Naive B cell (primary cell): ENCODE measurements at regions not wholly inside any gene's neighbourhood (a gene's known extent, or its start where the extent isn't known, plus 50 kb on each side); places are given as distances from the start of the nearest gene placed in this dataset.

ENCODE experiments used
- ATAC-seq, 2 donors: fragments of 150-1000 bp; cut with Tn5 transposase; 2 replicates each; pipeline ENCODE4 v1.10.0; 2021; ENCODE audit warnings: low read depth in 2 of 2, mild to moderate bottlenecking in 2 of 2, moderate library complexity in 2 of 2
- DNase-seq: peaks from one replicate; pipeline ENCODE4 v3.0.0; 2022
- H3K27ac Mint-ChIP-seq, 6 donors: one replicate each; pipeline ENCODE4 v1.8.0; 2020 to 2022; ENCODE audit warnings: mild to moderate bottlenecking in 6 of 6, mixed read lengths in 6 of 6, moderate library complexity in 5 of 6, inconsistent platforms in 2 of 6
- H3K27me3 Mint-ChIP-seq, 3 donors: one replicate each; pipeline ENCODE4 v1.8.0; 2021 to 2022; ENCODE audit warnings: mixed read lengths in 3 of 3, mild to moderate bottlenecking in 1 of 3
- H3K36me3 Mint-ChIP-seq, 2 donors: one replicate each; pipeline ENCODE4 v1.8.0; 2020 to 2022; ENCODE audit warnings: mixed read lengths in 2 of 2, inconsistent platforms in 1 of 2, mild to moderate bottlenecking in 1 of 2
- H3K4me1 Mint-ChIP-seq, 3 donors: one replicate each; pipeline ENCODE4 v1.8.0; 2020 to 2022; ENCODE audit warnings: mixed read lengths in 3 of 3, inconsistent platforms in 1 of 3, mild to moderate bottlenecking in 1 of 3, moderate library complexity in 1 of 3
- H3K4me3 Mint-ChIP-seq, 8 donors: one replicate each; pipeline ENCODE4 v1.8.0; 2020 to 2022; ENCODE audit warnings: mild to moderate bottlenecking in 8 of 8, mixed read lengths in 8 of 8, moderate library complexity in 8 of 8, inconsistent platforms in 2 of 8
- H3K9me3 Mint-ChIP-seq, 7 donors: one replicate each; pipeline ENCODE4 v1.8.0; 2020 to 2022; ENCODE audit warnings: mixed read lengths in 7 of 7, mild to moderate bottlenecking in 5 of 7, inconsistent platforms in 2 of 7, moderate library complexity in 1 of 7

DNA sequence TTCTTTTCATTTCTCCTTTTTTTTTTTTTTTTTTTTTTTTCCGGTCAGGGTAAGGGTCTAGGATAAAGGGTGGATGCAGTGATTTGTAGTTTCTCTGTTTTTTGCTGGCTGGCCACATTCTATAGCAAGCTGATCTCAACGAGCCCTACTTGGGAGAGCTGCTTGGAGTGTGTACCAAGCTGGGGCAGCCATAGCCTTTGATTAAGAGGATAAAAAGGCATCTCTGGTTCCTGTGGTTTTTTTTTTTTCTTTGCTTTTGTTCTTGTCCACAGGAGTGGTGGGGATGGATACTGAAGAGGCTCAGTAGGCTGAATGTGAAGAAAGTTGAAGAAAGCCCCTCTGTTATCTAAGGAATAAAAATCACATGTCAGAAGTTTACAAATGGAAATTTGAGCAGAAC lies 955.3 kb upstream of the WWC1 start:
- H3K36me3 Mint-ChIP-seq = no peaks in the 10 kb centered on the region
- H3K9me3 Mint-ChIP-seq = peaks cover 1 to 12% (median 3%) of the 10 kb centered on the region in 7 donors
- H3K4me1 Mint-ChIP-seq = no peaks in the 10 kb centered on the region
- ATAC-seq (no peak), DNase-seq (no peak)
- no peaks in the 10 kb centered on the region for H3K27me3 Mint-ChIP-seq
- H3K27ac Mint-ChIP-seq = no peak overlapping the region
- no peak overlapping the region for H3K4me3 Mint-ChIP-seq

DNA sequence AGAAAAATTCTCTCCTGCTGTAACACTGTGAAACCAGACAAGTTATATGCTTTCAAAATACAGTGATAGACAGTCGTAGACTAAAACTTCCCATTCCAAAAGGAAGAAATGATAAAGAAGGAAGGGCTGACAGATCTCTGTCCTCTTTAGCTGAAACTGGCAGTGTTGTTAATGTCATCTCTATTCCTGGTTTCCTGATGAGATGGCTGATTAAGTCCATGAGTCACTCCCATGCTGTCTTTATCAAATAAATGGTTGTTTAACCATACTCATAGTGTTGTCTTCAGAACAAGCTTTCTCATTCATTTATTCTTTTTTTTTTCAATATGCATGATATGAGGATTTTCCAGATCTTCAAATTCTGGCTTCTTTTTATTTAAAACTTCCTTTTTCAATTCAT lies 952.2 kb upstream of the WWC1 start:
- Mint-ChIP-seq H3K27ac (no peak overlapping the region), H3K27me3 (no peaks in the 10 kb centered on the region), H3K4me3 (no peak overlapping the region), H3K36me3 (no peaks in the 10 kb centered on the region), H3K4me1 (no peaks in the 10 kb centered on the region), H3K9me3 (peaks cover 1 to 12% (median 3%) of the 10 kb centered on the region in 7 donors)
- ATAC-seq (no peak), DNase-seq (no peak)

DNA sequence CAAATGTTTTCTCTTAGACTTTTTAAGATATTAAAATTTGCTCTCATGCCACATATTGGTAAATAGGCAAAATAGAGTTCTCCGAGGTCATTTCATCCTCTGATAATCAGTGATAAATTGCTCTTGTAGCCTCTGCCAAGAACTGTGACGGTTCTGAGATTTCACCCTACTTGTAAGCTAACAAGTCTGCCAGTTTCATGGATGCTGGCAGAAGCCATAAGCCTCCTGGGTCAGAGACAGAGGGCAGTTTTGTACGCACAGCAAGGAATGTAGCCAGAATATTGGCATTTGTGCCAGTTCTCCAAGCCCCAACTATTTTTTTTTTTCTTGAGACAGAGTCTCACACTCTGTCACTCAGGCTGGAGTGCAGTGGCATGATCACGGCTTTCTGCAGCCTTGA lies 945.0 kb upstream of the WWC1 start:
- ATAC-seq (no peak), DNase-seq (no peak)
- H3K4me1 Mint-ChIP-seq = no peaks in the 10 kb centered on the region
- H3K9me3 Mint-ChIP-seq = peaks cover 0 to 5% (median 0%) of the 10 kb centered on the region in 7 donors
- H3K4me3 Mint-ChIP-seq = no peak overlapping the region
- no peak overlapping the region for H3K27ac Mint-ChIP-seq
- no peaks in the 10 kb centered on the region for H3K36me3 Mint-ChIP-seq
- H3K27me3 Mint-ChIP-seq = no peaks in the 10 kb centered on the region

DNA sequence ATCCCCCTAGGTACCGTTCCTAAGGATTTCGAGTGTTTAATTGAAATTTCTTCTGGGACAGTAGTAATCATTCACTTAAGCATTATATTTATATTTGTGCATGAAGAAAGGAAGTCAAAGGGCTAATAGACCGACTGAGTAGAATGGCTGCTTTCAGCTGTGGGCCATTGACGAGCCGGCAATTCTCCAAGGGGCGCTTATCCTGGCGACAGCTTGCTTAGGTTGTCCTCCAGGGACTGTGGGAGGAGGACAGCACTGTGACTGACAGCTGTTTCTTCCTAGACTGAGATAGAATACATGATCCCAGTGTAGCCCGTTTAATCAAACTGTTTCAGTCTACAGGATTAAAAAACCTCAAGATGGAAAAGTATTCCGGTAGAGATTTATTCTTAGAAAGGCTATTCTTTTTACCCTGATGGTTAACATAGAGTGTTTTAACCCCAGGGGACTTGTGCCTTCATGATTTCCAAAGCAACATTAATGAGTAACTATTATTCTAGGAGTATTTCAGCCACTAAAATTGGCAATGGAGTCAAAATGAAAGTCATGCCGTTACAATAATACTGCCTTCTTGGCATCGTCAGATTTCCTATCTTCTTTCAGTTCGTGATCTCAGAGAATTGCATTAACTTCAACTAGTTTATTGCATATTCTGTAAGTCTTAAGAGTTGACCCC lies 943.1 kb upstream of the WWC1 start:
- DNase-seq (no peak), ATAC-seq (no peak)
- H3K9me3 Mint-ChIP-seq = peaks cover 0 to 5% (median 0%) of the 10 kb centered on the region in 7 donors
- no peaks in the 10 kb centered on the region for H3K4me1 Mint-ChIP-seq
- H3K27ac Mint-ChIP-seq = no peak overlapping the region
- no peaks in the 10 kb centered on the region for H3K27me3 Mint-ChIP-seq
- no peak overlapping the region for H3K4me3 Mint-ChIP-seq
- H3K36me3 Mint-ChIP-seq = no peaks in the 10 kb centered on the region

DNA sequence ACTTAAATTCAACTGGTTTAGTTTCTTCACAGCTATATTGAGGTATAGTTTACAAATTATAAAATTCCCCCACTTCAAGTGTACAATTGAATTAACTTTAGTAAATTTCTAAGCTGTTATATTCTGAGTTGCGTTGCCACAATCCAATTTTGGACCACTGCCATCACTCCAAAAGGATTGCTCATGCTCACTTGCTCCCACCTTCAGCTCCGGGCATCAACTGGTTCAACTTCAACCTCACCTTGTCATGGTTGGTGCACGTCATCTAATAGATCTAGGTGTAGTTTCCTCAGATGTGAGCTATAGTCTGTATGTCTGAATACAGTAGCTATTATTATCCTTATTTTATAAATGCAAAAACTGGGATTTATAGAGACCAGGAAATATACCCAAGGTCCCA lies 942.5 kb upstream of the WWC1 start:
- no peak overlapping the region for H3K27ac Mint-ChIP-seq
- H3K36me3 Mint-ChIP-seq = no peaks in the 10 kb centered on the region
- DNase-seq (no peak), ATAC-seq (no peak)
- no peak overlapping the region for H3K4me3 Mint-ChIP-seq
- H3K9me3 Mint-ChIP-seq = peaks cover 0 to 5% (median 0%) of the 10 kb centered on the region in 7 donors
- H3K4me1 Mint-ChIP-seq = no peaks in the 10 kb centered on the region
- H3K27me3 Mint-ChIP-seq = no peaks in the 10 kb centered on the region

DNA sequence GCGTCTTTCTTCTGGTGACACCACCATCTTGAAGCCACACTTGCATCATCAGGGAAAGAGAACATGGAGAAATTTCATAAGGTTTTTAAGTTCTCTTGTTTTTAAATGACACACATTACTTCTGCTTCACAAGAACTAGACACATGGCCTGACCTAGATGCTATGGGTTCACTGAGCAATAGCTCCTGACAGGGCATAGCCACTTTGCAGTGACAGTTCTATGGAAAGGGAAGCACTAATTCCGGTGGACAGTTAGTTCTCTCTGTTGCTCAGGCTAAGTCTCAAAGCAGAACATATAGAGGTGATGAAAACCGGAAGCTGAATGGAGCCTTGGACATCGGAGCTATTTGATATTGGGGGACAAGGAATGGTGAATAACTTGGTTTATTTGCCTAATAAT lies 940.1 kb upstream of the WWC1 start:
- peak overlapping the region in 1 of 8 donors; percentile 13 for H3K4me3 Mint-ChIP-seq
- ATAC-seq = no peak
- no peaks in the 10 kb centered on the region for H3K27me3 Mint-ChIP-seq
- DNase-seq = no peak
- peaks cover 0 to 5% (median 0%) of the 10 kb centered on the region in 7 donors for H3K9me3 Mint-ChIP-seq
- H3K4me1 Mint-ChIP-seq = no peaks in the 10 kb centered on the region
- no peaks in the 10 kb centered on the region for H3K36me3 Mint-ChIP-seq
- no peak overlapping the region for H3K27ac Mint-ChIP-seq

DNA sequence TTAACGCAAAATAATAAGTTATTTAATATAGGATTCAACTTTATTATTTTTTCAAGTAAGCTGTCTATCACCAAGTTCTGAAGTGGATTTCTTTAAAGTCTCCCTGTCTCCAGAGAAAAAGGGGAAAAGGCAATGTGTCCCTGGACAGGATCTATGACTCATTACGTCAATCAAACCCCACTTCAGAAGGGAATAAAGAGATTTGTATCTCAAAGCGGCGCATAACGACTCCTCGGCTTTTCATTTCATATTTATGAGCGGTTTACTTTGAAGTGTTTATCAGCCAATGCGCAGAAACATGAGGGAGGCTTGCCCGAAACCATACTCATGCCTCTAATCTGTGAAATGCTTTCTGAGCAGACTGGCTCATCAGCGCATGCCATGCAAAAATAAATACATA lies 938.6 kb upstream of the WWC1 start:
- H3K27ac Mint-ChIP-seq = no peak overlapping the region
- peaks cover 0 to 3% (median 0%) of the 10 kb centered on the region in 7 donors for H3K9me3 Mint-ChIP-seq
- no peak for DNase-seq
- H3K27me3 Mint-ChIP-seq = no peaks in the 10 kb centered on the region
- H3K4me3 Mint-ChIP-seq = no peak overlapping the region
- H3K4me1 Mint-ChIP-seq = no peaks in the 10 kb centered on the region
- H3K36me3 Mint-ChIP-seq = no peaks in the 10 kb centered on the region
- no peak for ATAC-seq

DNA sequence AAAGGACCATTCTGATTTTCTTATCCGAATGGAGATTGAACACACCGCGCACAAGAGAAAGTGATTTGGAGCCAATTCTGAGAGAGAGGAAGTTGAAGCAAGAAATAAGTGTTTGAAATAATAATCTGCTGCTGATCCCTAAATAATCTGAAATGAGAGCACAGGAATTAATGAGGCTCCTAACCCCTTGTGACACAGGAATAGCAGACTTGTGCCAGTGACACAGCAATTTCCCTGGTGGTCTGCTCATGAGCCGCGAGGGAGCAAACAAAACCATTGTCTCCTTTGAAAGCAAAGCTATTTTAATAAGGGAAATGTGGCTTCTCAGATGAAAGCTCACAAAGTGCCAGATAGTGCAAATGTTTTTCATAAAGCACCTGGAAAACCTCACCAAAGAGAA lies 936.1 kb upstream of the WWC1 start:
- H3K4me3 Mint-ChIP-seq = no peak overlapping the region
- H3K9me3 Mint-ChIP-seq = no peaks in the 10 kb centered on the region
- H3K27ac Mint-ChIP-seq = no peak overlapping the region
- no peaks in the 10 kb centered on the region for H3K27me3 Mint-ChIP-seq
- H3K36me3 Mint-ChIP-seq = no peaks in the 10 kb centered on the region
- DNase-seq (no peak), ATAC-seq (no peak)
- H3K4me1 Mint-ChIP-seq = no peaks in the 10 kb centered on the region

DNA sequence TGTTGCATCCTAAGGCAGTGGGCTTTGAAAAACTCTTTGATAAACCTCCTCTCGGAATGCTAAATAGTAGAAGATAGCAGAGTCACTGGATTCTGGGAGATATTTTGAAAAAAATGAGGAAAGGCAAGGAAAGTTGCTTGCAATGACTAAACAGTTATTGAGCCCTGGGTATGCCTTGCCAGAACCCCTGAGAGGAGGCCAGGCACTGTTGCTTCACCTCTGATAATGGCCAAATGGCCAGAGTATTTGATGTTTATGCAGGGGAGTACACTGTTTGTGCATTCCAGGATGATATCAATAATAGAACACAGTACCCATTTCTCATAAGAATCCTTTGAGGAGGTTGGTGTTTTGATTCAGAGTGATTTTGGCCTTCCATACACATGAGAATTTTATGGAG lies 935.1 kb upstream of the WWC1 start:
- H3K4me1 Mint-ChIP-seq = no peaks in the 10 kb centered on the region
- no peak for ATAC-seq
- H3K27me3 Mint-ChIP-seq = no peaks in the 10 kb centered on the region
- no peak for DNase-seq
- H3K27ac Mint-ChIP-seq = no peak overlapping the region
- no peak overlapping the region for H3K4me3 Mint-ChIP-seq
- no peaks in the 10 kb centered on the region for H3K36me3 Mint-ChIP-seq
- H3K9me3 Mint-ChIP-seq = peaks cover 0 to 2% (median 0%) of the 10 kb centered on the region in 7 donors

DNA sequence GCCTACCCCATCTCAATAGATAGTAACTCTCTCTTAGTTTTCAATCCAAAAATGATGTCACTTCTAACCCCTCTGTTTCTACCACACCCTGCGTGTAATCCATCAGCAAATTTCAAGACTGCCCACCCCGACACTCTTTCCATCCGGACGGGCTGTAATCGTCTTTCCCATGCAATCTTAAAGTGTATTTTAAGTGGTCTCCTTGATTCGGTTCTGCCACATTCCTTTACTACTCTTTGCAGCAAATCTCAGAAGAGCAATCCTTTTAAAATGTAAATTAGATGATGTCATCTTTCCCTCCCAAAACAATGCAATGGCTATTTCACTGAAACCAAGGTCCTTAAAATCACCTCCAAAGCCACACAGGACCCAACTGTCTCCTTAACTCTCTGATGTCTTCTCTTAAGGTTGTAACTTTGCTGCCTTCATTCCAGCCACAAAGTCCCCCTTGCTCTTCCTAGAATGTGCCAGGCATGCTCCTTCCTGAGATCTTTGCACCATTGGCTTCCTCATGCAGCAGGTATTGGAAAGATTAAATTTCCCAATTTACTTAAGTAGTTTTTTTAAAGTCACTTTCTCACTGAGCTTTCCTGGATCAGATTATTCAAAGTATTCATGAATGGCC lies 932.5 kb upstream of the WWC1 start:
- Mint-ChIP-seq H3K4me3 (no peak overlapping the region), H3K9me3 (peaks cover 0 to 5% (median 3%) of the 10 kb centered on the region in 7 donors), H3K4me1 (no peaks in the 10 kb centered on the region), H3K27ac (no peak overlapping the region), H3K27me3 (no peaks in the 10 kb centered on the region), H3K36me3 (no peaks in the 10 kb centered on the region)
- ATAC-seq (no peak), DNase-seq (no peak)

DNA sequence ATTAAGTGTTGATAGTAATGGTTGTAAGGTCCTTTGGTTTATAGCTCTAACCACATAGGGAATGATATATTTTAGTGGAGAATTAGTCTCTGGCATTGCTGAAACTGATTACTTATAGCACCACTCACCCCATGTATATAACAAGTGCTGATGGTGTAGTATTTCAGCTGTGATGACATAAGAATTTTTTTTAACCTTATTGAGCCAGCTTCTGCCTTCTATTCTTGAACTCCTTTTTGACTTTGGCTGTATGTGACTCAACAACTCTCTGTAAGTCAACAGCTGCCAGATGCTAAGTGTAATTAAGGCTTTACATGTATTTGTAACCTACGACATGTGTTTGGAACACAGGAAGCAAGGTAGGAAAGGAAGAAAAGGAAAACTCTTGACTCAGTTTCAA lies 929.6 kb upstream of the WWC1 start:
- no peaks in the 10 kb centered on the region for H3K36me3 Mint-ChIP-seq
- no peak for DNase-seq
- H3K27me3 Mint-ChIP-seq = no peaks in the 10 kb centered on the region
- no peaks in the 10 kb centered on the region for H3K4me1 Mint-ChIP-seq
- H3K4me3 Mint-ChIP-seq = no peak overlapping the region
- peaks cover 0 to 6% (median 5%) of the 10 kb centered on the region in 7 donors for H3K9me3 Mint-ChIP-seq
- H3K27ac Mint-ChIP-seq = no peak overlapping the region
- no peak for ATAC-seq

DNA sequence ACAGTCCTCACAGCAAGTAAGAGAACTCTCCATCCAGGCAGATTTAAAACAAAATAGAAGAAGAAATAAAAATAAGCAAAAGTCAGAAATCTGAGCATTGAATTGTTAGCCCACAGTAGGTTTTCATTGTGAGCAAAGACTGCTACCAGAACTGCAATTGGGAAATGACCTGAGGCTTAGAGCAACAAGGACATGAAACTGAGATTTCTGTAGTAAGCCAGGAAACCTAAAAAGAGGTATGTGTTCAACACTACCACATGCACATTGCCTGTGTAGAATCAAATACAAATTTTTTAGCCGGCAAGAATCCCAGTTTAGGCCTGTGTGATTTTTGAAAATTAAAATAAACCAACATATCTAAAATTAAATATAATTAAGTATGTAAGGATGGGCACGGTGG lies 928.4 kb upstream of the WWC1 start:
- Mint-ChIP-seq H3K9me3 (peaks cover 0 to 6% (median 5%) of the 10 kb centered on the region in 7 donors), H3K27me3 (no peaks in the 10 kb centered on the region), H3K36me3 (no peaks in the 10 kb centered on the region), H3K27ac (no peak overlapping the region), H3K4me3 (no peak overlapping the region), H3K4me1 (no peaks in the 10 kb centered on the region)
- ATAC-seq (no peak), DNase-seq (no peak)

DNA sequence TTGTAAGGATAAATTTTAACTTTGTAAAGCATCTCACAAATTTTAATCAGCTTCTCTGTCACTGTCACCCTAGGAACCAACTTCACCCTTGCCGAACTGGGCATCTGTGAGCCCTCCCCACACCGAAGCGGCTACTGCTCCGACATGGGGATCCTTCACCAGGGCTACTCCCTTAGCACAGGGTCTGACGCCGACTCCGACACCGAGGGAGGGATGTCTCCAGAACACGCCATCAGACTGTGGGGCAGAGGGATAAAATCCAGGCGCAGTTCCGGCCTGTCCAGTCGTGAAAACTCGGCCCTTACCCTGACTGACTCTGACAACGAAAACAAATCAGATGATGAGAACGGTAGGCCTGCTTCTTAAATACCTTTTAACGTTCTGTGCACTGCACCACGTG lies 916.3 kb upstream of the WWC1 start:
- Mint-ChIP-seq H3K4me3 (no peak overlapping the region), H3K27me3 (no peaks in the 10 kb centered on the region), H3K9me3 (peaks cover 0 to 7% (median 3%) of the 10 kb centered on the region in 7 donors), H3K36me3 (no peaks in the 10 kb centered on the region), H3K27ac (no peak overlapping the region), H3K4me1 (no peaks in the 10 kb centered on the region)
- ATAC-seq (no peak), DNase-seq (no peak)

DNA sequence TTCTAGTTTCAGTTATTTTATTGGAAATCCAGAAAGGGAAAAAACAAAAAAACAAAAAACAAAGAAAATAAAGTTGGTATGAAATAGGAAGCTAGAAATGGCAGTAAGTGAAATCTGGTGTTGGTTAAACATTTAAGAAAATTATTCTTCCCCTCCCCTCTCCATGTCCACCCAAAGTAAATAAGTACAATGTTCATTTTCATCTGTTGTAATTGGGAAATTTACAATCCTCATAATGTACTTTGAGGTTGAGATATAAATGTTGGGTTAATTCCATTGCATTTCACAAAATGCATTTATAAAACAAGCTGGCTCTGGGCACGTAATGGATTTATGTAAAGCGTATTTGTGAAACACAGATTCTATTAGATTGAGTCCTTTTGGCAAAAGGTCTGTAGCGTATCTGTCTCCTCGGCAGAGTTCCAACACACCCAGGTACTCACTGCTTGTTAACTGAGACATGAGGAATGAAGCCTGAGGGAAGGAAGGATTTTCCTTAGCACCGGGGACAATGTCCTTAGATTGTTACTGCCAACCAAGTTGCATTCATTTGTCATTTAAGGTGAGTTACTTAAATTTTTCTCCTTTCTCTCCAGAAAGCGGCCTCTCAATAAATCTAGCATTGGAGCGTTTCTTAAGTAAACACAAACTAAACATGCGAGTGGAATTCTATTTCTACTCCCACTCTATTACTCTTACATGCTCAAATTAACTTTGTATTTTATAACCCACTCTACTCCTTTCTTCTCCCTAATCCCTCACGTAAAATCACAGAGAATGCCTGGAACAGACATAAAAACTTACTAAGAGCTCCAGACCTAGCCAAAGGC lies 912.3 kb upstream of the WWC1 start:
- Mint-ChIP-seq H3K27me3 (no peaks in the 10 kb centered on the region), H3K4me1 (no peaks in the 10 kb centered on the region), H3K36me3 (no peaks in the 10 kb centered on the region), H3K4me3 (no peak overlapping the region), H3K9me3 (peaks cover 0 to 7% (median 0%) of the 10 kb centered on the region in 7 donors), H3K27ac (no peak overlapping the region)
- ATAC-seq (no peak), DNase-seq (no peak)
